IPS DF 19.7 (cell line): ENCODE measurements at regions not wholly inside any gene's neighbourhood (a gene's known extent, or its start where the extent isn't known, plus 50 kb on each side); places are given as distances from the start of the nearest gene placed in this dataset.

Experiments used
- DNase-seq: peaks from one replicate; pipeline ENCODE4 v3.0.0-alpha.2; 2013; ENCODE audit warnings: low read depth, low spot score

GRCh38 chr11:116086426-116086825, 582.2 kb upstream of the CADM1 start:
- DNase-seq: no peak

GRCh38 chr11:116085031-116085635, 580.9 kb upstream of the CADM1 start:
- DNase-seq: no peak

GRCh38 chr11:116084511-116084910, 580.3 kb upstream of the CADM1 start:
- no peak for DNase-seq

- no peak for DNase-seq
These were observed 578.0 kb upstream of the CADM1 start for GRCh38 chr11:116082256-116082655.

- no peak for DNase-seq
These were observed 575.4 kb upstream of the CADM1 start for GRCh38 chr11:116079580-116079979.

- no peak for DNase-seq
These were observed 573.9 kb upstream of the CADM1 start for GRCh38 chr11:116078101-116078591.

- DNase-seq: no peak
These were observed 572.9 kb upstream of the CADM1 start for GRCh38 chr11:116077092-116077491.

- no peak for DNase-seq
These were observed 569.9 kb upstream of the CADM1 start for GRCh38 chr11:116073854-116074837.

GRCh38 chr11:116072601-116073410, 568.6 kb upstream of the CADM1 start:
- no peak for DNase-seq

- DNase-seq: no peak
These were observed 567.9 kb upstream of the CADM1 start for GRCh38 chr11:116072133-116072532.

GRCh38 chr11:116071241-116071640, 567.0 kb upstream of the CADM1 start:
- DNase-seq: no peak

- DNase-seq: no peak
These were observed 566.3 kb upstream of the CADM1 start for GRCh38 chr11:116070520-116070919.

- DNase-seq: no peak
These were observed 562.6 kb upstream of the CADM1 start for GRCh38 chr11:116066777-116067176.

- DNase-seq: no peak
These were observed 561.8 kb upstream of the CADM1 start for GRCh38 chr11:116065986-116066385.

GRCh38 chr11:116065191-116065895, 561.1 kb upstream of the CADM1 start:
- DNase-seq: no peak

GRCh38 chr11:116062490-116063171, 558.4 kb upstream of the CADM1 start:
- DNase-seq: no peak

- DNase-seq: no peak
These were observed 557.9 kb upstream of the CADM1 start for GRCh38 chr11:116062129-116062489.

- no peak for DNase-seq
These were observed 557.1 kb upstream of the CADM1 start for GRCh38 chr11:116061322-116061721.

GRCh38 chr11:116059919-116060318, 555.7 kb upstream of the CADM1 start:
- DNase-seq: no peak

- DNase-seq: no peak
These were observed 552.8 kb upstream of the CADM1 start for GRCh38 chr11:116057000-116057399.

GRCh38 chr11:116055064-116055463, 550.8 kb upstream of the CADM1 start:
- no peak for DNase-seq
